AG08395 (cell line): ENCODE measurements at regions not wholly inside any gene's neighbourhood (a gene's known extent, or its start where the extent isn't known, plus 50 kb on each side); places are given as distances from the start of the nearest gene placed in this dataset.

Source experiments
- DNase-seq: peaks from one replicate; pipeline ENCODE4 v3.0.0; 2012; ENCODE audit warnings: mixed read lengths, low spot score

- no peak for DNase-seq
These were observed 362.9 kb downstream of the ZEB2 start for GRCh38 chr2:144156736-144157640.

- no peak for DNase-seq
These were observed 365.7 kb downstream of the ZEB2 start for GRCh38 chr2:144154205-144154604.

- peak; percentile 50 for DNase-seq
These were observed 367.1 kb downstream of the ZEB2 start for GRCh38 chr2:144152817-144153271.

GRCh38 chr2:144151851-144152250, 368.1 kb downstream of the ZEB2 start:
- DNase-seq, result no peak

- DNase-seq, result no peak
These were observed 368.5 kb downstream of the ZEB2 start for GRCh38 chr2:144151405-144151804.

- no peak for DNase-seq
These were observed 372.6 kb downstream of the ZEB2 start for GRCh38 chr2:144147356-144147755.

DNA sequence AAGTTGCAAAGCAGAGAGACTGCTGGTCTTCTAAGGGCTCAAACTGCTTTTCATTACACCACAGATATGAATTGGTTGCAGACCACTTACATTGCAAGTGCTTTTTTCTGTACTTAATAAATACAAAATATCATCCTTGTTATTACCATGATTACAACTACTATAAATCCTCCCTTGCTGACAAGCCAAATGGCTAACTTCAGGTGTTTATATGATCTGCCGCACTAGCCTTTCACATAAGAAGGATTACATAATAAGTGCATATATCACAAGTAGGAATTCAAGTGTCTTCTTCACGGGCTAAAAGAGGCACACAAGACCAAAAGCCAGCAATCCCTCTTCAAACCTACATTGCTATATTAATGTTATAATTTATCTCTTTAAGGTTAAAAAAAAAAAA, 373.0 kb downstream of the ZEB2 start:
- no peak for DNase-seq

- DNase-seq, result no peak
These were observed 373.8 kb downstream of the ZEB2 start for GRCh38 chr2:144146076-144146475.

DNA sequence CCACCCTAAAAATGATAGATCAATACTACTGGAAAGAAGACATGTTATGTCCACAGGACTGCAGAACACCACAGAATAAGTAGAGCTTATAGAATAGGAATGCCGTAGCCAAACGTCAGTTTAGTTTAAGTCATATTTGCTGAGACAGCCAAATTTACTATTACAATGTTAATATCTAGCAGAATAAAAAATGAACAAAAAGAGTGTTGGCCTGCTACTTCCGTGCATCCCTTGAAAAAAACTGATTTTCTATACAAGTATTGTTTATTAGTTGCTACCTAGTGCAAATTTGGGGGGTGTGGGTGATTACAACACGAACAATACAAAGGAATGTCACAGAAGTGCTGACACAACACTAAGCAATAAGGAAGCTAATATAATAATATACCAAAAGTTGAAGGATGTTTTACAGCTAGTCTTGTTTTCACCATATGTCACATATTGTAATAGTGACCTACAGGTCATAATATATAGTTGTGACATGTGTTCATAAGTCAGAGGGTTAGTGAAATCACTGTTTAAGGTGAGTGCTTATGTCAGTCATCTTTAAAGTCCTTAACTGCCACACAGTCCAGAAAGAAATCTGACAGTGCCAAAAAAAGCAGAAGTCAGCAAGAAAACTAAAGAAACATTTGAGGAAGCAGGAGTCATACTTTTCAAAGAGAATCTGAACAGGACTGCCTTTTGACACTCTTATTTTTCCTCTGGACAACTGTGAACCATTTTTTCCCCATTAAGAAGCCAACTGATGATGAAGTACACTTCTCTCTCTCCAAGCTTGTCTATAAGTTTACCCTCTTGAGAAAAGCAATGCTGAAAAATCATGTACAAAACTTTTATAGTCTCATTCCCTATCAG, 376.4 kb downstream of the ZEB2 start:
- DNase-seq, result no peak

- no peak for DNase-seq
These were observed 379.0 kb downstream of the ZEB2 start for GRCh38 chr2:144140891-144141290.

GRCh38 chr2:144137705-144138428, 382.1 kb downstream of the ZEB2 start:
- DNase-seq, result peak; percentile 76

- DNase-seq, result no peak
These were observed 382.6 kb downstream of the ZEB2 start for GRCh38 chr2:144137272-144137671.

DNA sequence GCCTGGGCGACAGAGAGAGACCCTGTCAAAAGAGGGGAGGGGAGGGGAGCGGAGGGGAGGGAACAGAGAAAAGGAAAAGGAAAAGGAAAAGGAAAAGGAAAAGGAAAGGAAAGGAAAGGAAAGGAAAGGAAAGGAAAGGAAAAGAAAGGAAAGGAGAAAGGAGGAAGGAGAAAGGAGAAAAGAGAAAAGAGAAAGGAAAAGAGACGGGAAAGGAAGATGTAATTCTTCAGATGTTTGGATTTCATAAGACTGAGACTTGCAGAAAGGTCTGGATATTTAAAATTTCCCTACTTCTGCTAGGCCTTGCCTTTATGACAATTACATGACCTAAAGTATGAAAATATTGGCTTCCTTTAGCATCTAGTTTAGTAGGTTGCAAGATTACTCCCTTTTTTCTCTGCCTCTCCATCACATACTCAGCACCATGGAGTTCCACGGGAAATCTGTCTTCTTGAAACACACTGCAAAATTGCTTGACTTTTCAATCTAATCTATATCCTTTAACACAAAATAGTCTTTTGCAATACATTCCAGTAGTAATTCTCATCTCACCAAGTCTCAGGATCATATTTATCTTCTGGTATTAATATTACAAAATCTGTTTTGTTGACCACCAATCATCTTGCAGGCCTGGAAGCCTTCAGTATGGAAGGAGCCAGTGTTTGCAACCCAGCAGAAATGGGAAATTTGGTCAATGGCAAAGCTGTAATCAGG, 383.5 kb downstream of the ZEB2 start:
- no peak for DNase-seq

- DNase-seq, result no peak
These were observed 385.8 kb downstream of the ZEB2 start for GRCh38 chr2:144133936-144134665.

DNA sequence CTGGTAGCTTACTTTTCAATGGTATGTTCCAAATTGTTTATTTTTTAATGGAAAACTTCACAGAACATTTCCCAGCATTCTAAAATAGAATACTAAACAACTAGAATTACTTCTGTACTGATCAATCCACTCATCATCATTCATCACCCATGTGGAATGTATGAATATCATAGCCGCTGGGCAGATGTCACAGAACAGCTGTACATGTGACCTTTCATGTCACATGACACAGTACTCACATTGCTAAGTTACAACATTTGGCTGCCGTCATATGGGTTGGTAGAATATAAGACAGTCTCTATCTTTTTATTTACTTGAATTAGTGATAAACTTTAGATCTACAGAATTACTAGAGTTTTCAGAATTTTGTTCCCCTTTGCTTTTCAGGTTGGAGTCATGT, 387.6 kb downstream of the ZEB2 start:
- DNase-seq, result no peak

DNA sequence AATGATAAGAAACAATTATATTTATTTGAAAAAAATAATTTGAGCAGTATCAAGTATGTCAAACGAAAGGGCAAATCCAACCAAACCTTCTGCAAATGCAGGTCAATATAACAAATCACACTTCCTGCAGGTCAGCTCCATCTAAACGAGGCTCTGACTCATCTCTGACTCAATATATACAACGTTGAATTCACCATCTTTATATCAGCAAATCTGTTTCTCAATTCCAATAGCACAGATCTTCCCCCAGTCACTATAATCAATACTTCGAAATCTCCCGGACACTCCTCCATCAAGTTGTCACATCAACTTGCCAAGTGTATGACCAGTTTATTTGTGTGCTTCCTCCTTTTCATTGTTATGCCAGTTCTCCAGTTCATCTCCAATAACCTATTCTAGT, 388.9 kb downstream of the ZEB2 start:
- DNase-seq, result no peak

- no peak for DNase-seq
These were observed 389.4 kb downstream of the ZEB2 start for GRCh38 chr2:144130551-144130950.

GRCh38 chr2:144128130-144128746, 391.7 kb downstream of the ZEB2 start:
- peak; percentile 7 for DNase-seq

- no peak for DNase-seq
These were observed 392.2 kb downstream of the ZEB2 start for GRCh38 chr2:144127693-144128092.

DNA sequence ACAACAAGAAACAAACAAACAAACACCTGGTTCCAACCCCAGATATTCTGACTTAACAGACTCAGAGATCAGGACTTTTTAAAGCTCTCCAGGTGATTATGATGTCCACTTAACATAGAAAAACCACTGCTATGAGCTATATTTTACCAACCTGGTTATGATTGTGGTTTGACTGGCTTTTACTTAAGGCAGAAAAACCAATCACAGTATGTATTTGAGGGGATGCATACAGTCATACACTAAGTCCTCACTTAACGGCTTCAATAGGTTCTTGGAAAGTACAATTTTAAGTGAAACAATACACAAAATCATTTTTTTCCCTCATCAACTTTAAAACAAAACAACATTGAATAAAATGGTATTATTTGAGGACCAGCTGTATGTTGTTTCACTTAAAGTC, 393.6 kb downstream of the ZEB2 start:
- no peak for DNase-seq
